A549 (cell line): ENCODE measurements at regions not wholly inside any gene's neighbourhood (a gene's known extent, or its start where the extent isn't known, plus 50 kb on each side); places are given as distances from the start of the nearest gene placed in this dataset.

ENCODE experiments used
- BHLHE40 ChIP-seq: IDR thresholded peaks from 2 replicates; pipeline ENCODE4 v1.6.1; 2012; ENCODE audit warnings: low read depth, low read length, inconsistent platforms
- CBX2 ChIP-seq: fragments of 200-600 bp; sonication (generic); IDR thresholded peaks from 2 replicates; pipeline ENCODE4 v1.6.1; 2016; ENCODE audit warnings: low read depth, mild to moderate bottlenecking, borderline replicate concordance
- E2F6 ChIP-seq: IDR thresholded peaks from 2 replicates; pipeline ENCODE4 v1.6.1; 2012; ENCODE audit warnings: low read depth, borderline replicate concordance
- EP300 ChIP-seq, 2 experiments: fragments of >200 bp; sonication (Bioruptor Twin); formaldehyde crosslinking; IDR thresholded peaks; 2 replicates in 1 of 2; 3 replicates in 1 of 2; pipeline ENCODE4 v1.6.1; 2016 to 2017
- KDM5A ChIP-seq: fragments of 200-600 bp; sonication (generic); IDR thresholded peaks from 2 replicates; pipeline ENCODE4 v1.6.1; 2016; ENCODE audit warnings: antibody characterized with exemption, mild to moderate bottlenecking
- MAZ ChIP-seq: fragments of 150-350 bp; IDR thresholded peaks from 2 replicates; pipeline ENCODE4 v1.6.1; 2014; ENCODE audit warnings: antibody characterized with exemption, low read depth, low read length, borderline replicate concordance
- MYC ChIP-seq: IDR thresholded peaks from 2 replicates; pipeline ENCODE4 v1.6.1; 2012; ENCODE audit warnings: mild to moderate bottlenecking, inconsistent platforms, low read length, improper control_type of control experiment, borderline replicate concordance
- POLR2A ChIP-seq: IDR thresholded peaks from 2 replicates; pipeline ENCODE4 v1.6.1; 2012; ENCODE audit warnings: mild to moderate bottlenecking, low read length
- RAD21 ChIP-seq, 2 experiments: fragments of >200 bp in 1 of 2; sonication (Bioruptor Twin) in 1 of 2; formaldehyde crosslinking in 1 of 2; IDR thresholded peaks in 1 of 2; conservative IDR thresholded peaks in 1 of 2; 2 replicates in 1 of 2; 3 replicates in 1 of 2; pipeline ENCODE4 v1.6.1; 2012 to 2018; ENCODE audit warnings: inconsistent platforms in 1 of 2
- USF2 ChIP-seq: fragments of 450-650 bp; IDR thresholded peaks from 2 replicates; pipeline ENCODE4 v1.6.1; 2014; ENCODE audit warnings: antibody characterized with exemption
- TF ChIP-seq, protein P1 (sequence below): fragments of >200 bp; sonication (Bioruptor Twin); formaldehyde crosslinking; IDR thresholded peaks from 3 replicates; pipeline ENCODE4 v1.5.1; 2016

DNA sequence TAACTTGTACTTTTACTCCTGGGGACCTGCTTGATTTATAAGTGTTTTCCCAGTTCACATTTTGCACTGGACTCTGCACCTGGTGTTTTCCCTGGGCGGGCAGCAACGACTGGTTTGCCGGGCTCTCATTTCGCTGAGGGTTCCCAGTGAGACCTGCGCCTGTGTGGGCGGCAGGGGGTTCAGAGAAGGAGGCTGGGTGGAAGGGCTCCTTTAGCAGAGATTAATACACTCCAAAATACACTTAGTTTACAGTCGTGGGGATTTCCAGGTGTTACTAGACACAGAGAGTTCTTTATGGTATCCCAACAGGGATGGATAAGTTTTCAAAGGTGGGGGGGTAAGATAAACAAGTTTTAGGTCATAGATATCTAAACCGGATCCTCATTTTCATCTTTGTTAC is 53.0 kb upstream of the SHISA3 start:
- TF ChIP-seq, protein P1, sequence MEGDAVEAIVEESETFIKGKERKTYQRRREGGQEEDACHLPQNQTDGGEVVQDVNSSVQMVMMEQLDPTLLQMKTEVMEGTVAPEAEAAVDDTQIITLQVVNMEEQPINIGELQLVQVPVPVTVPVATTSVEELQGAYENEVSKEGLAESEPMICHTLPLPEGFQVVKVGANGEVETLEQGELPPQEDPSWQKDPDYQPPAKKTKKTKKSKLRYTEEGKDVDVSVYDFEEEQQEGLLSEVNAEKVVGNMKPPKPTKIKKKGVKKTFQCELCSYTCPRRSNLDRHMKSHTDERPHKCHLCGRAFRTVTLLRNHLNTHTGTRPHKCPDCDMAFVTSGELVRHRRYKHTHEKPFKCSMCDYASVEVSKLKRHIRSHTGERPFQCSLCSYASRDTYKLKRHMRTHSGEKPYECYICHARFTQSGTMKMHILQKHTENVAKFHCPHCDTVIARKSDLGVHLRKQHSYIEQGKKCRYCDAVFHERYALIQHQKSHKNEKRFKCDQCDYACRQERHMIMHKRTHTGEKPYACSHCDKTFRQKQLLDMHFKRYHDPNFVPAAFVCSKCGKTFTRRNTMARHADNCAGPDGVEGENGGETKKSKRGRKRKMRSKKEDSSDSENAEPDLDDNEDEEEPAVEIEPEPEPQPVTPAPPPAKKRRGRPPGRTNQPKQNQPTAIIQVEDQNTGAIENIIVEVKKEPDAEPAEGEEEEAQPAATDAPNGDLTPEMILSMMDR, result no peak
- TF ChIP-seq KDM5A (no peak), EP300 (IDR thresholded peaks at IDR 0.05) (no peak), USF2 (no peak), BHLHE40 (no peak), MYC (no peak), MAZ (no peak), POLR2A (no peak), CBX2 (no peak), E2F6 (no peak), RAD21 (conservative IDR thresholded peaks at IDR 0.05 in 1 of 2, IDR thresholded peaks at IDR 0.05 in 1 of 2) (no peak)
